ENCODE measurements at regions not wholly inside any gene's neighbourhood (a gene's known extent, or its start where the extent isn't known, plus 50 kb on each side); places are given as distances from the start of the nearest gene placed in this dataset.

GRCh38 chr5:5558638-5559527 lies 136.4 kb downstream of the ICE1 start:
- Histone ChIP-seq H2AFZ (ENCODE audit: low read depth, low read length) (no peak overlapping the region), H3K36me3 (ENCODE audit: control insufficient read depth in 2 of 2, extremely low read depth in 1 of 2, insufficient read depth in 2 of 2, low read length in 2 of 2) (no peaks in the 10 kb centered on the region), H3K27ac (ENCODE audit: insufficient read depth, low read depth, low read length) (no peak overlapping the region), H3K79me2 (ENCODE audit: control insufficient read depth, insufficient read depth, low read length) (no peaks in the 10 kb centered on the region), H3K9me3 (replicated peaks; ENCODE audit: control insufficient read depth, insufficient read depth, low read length) (peaks cover 6% of the 10 kb centered on the region), H3K9ac (replicated peaks; ENCODE audit: extremely low read depth, insufficient read depth, low read length) (no peak overlapping the region), H3K4me1 (ENCODE audit: control insufficient read depth, extremely low read depth, insufficient read depth, low read length) (no peaks in the 10 kb centered on the region), H3K4me3 (replicated peaks in 1 of 3; ENCODE audit: insufficient read depth in 1 of 3, low read depth in 1 of 3, low read length in 3 of 3) (no peak overlapping the region), H3K9me1 (replicated peaks; ENCODE audit: control insufficient read depth, extremely low read depth, insufficient read depth, low read length) (no peaks in the 10 kb centered on the region), H3K27me3 (ENCODE audit: control insufficient read depth in 2 of 2, insufficient read depth in 2 of 2, low read length in 2 of 2) (no peaks in the 10 kb centered on the region), H4K20me1 (replicated peaks; ENCODE audit: control insufficient read depth, extremely low read depth, insufficient read depth, low read length) (no peaks in the 10 kb centered on the region), H3K4me2 (ENCODE audit: insufficient read depth, low read length) (no peak overlapping the region)
- no TSS peak for BruUV-seq (replicated peaks)
- TF ChIP-seq FOS (IDR thresholded peaks at IDR 0.05; ENCODE audit: borderline replicate concordance, insufficient read depth, low read length) = no peak
- intact Hi-C loops (cut with micrococcal nuclease) (no loop called here), dilution Hi-C loops (cut with MboI; ENCODE audit: extremely low pct_ligation_motif_present, low sequenced_read_pairs) (no loop called here)
- ChIA-PET CTCF (no interaction called here), POLR2A (no interaction called here)
- no peak for FAIRE-seq
- no peak for DNase-seq (ENCODE audit: low read depth, low spot score)

- Histone ChIP-seq H3K79me2 (ENCODE audit: control insufficient read depth, insufficient read depth, low read length) (no peaks in the 10 kb centered on the region), H3K4me1 (ENCODE audit: control insufficient read depth, extremely low read depth, insufficient read depth, low read length) (no peaks in the 10 kb centered on the region), H4K20me1 (replicated peaks; ENCODE audit: control insufficient read depth, extremely low read depth, insufficient read depth, low read length) (no peaks in the 10 kb centered on the region), H3K9me3 (replicated peaks; ENCODE audit: control insufficient read depth, insufficient read depth, low read length) (peaks cover 6% of the 10 kb centered on the region), H3K27ac (ENCODE audit: insufficient read depth, low read depth, low read length) (no peak overlapping the region), H3K9me1 (replicated peaks; ENCODE audit: control insufficient read depth, extremely low read depth, insufficient read depth, low read length) (no peaks in the 10 kb centered on the region), H3K4me2 (ENCODE audit: insufficient read depth, low read length) (no peak overlapping the region), H3K4me3 (replicated peaks in 1 of 3; ENCODE audit: insufficient read depth in 1 of 3, low read depth in 1 of 3, low read length in 3 of 3) (no peak overlapping the region), H2AFZ (ENCODE audit: low read depth, low read length) (no peak overlapping the region), H3K9ac (replicated peaks; ENCODE audit: extremely low read depth, insufficient read depth, low read length) (no peak overlapping the region), H3K27me3 (ENCODE audit: control insufficient read depth in 2 of 2, insufficient read depth in 2 of 2, low read length in 2 of 2) (no peaks in the 10 kb centered on the region), H3K36me3 (ENCODE audit: control insufficient read depth in 2 of 2, extremely low read depth in 1 of 2, insufficient read depth in 2 of 2, low read length in 2 of 2) (no peaks in the 10 kb centered on the region)
- TF ChIP-seq POLR2A (IDR thresholded peaks at IDR 0.05; ENCODE audit: low read depth, low read length) (no peak), POLR2AphosphoS5 (IDR thresholded peaks at IDR 0.05; ENCODE audit: insufficient read depth, low read depth, low read length) (no peak), MYC (IDR thresholded peaks at IDR 0.05; ENCODE audit: low read depth, low read length) (no peak), FOS (IDR thresholded peaks at IDR 0.05; ENCODE audit: borderline replicate concordance, insufficient read depth, low read length) (no peak), JUN (IDR thresholded peaks at IDR 0.05; ENCODE audit: borderline replicate concordance, insufficient read depth, insufficient read length, low read depth) (no peak), CTCF (IDR thresholded peaks at IDR 0.05; ENCODE audit: extremely low read depth in 1 of 2, insufficient read depth in 1 of 2, low read depth in 1 of 2, low read length in 2 of 2) (no peak), MAX (IDR thresholded peaks at IDR 0.05; ENCODE audit: insufficient read depth, insufficient read length) (no peak), GATA2 (IDR thresholded peaks at IDR 0.05; ENCODE audit: insufficient read depth, insufficient read length, low read depth, low read length) (no peak)
- dilution Hi-C loops (cut with MboI; ENCODE audit: extremely low pct_ligation_motif_present, low sequenced_read_pairs) (no loop called here), intact Hi-C loops (cut with micrococcal nuclease) (no loop called here)
- CTCF ChIA-PET = no interaction called here
- FAIRE-seq (no peak), DNase-seq (ENCODE audit: low read depth, low spot score) (no peak)
- no TSS peak for BruUV-seq (replicated peaks)
- POLR2A ChIA-PET = no interaction called here
Measured at GRCh38 chr5:5558102-5558501, 135.6 kb downstream of the ICE1 start.
